ENCODE measurements at regions not wholly inside any gene's neighbourhood (a gene's known extent, or its start where the extent isn't known, plus 50 kb on each side); places are given as distances from the start of the nearest gene placed in this dataset.

GRCh38 chr18:38250971-38251370, 685.4 kb upstream of the CELF4 start (continued):
- TF ChIP-seq, protein P1, sequence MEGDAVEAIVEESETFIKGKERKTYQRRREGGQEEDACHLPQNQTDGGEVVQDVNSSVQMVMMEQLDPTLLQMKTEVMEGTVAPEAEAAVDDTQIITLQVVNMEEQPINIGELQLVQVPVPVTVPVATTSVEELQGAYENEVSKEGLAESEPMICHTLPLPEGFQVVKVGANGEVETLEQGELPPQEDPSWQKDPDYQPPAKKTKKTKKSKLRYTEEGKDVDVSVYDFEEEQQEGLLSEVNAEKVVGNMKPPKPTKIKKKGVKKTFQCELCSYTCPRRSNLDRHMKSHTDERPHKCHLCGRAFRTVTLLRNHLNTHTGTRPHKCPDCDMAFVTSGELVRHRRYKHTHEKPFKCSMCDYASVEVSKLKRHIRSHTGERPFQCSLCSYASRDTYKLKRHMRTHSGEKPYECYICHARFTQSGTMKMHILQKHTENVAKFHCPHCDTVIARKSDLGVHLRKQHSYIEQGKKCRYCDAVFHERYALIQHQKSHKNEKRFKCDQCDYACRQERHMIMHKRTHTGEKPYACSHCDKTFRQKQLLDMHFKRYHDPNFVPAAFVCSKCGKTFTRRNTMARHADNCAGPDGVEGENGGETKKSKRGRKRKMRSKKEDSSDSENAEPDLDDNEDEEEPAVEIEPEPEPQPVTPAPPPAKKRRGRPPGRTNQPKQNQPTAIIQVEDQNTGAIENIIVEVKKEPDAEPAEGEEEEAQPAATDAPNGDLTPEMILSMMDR (conservative IDR thresholded peaks at IDR 0.05; ENCODE audit: low read depth in 2 of 2) = no peak
- TF ChIP-seq CREB1 (CRISPR knock-in tag; IDR thresholded peaks at IDR 0.05; ENCODE audit: low read depth) (no peak), POLR2AphosphoS5 (IDR thresholded peaks at IDR 0.05; ENCODE audit: low read depth) (no peak), ZNF331 (CRISPR knock-in tag; IDR thresholded peaks at IDR 0.05; ENCODE audit: low read depth) (no peak)

DNA sequence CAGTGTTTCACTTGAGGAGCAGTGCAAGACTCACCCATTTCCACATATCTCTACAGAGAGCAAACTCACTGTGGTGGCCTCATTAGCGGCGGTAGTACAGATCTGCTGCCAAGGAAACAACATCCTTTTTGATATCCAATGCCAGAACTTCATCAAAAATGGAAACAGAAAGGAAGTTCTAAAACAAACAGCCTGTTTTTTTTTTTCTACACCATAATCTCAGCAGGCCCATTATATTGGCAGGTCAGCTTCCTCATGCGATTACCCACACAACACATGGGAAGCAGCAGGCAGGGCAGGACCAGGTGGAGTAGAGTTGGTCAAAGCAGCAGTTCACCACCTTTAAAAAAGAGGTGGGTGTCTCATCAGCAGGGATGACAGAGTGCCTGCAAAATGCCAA, 678.9 kb upstream of the CELF4 start:
- no peaks in the 10 kb centered on the region for H3K79me2 ChIP-seq (replicated peaks; ENCODE audit: insufficient read depth)
- no peak for ATAC-seq
- TF ChIP-seq, protein P1 (conservative IDR thresholded peaks at IDR 0.05; ENCODE audit: low read depth in 2 of 2) = no peak
- TF ChIP-seq JUNB (IDR thresholded peaks at IDR 0.05; ENCODE audit: unreplicated experiment) (no peak), STAT1 (IDR thresholded peaks at IDR 0.05; ENCODE audit: unreplicated experiment) (no peak)
- H2AFZ ChIP-seq = no peak overlapping the region
- H4K20me1 ChIP-seq (replicated peaks; ENCODE audit: insufficient read depth) = no peaks in the 10 kb centered on the region
- no peaks in the 10 kb centered on the region for H3K9me2 ChIP-seq (ENCODE audit: insufficient read depth)
- no peak overlapping the region for H3K27ac ChIP-seq (ENCODE audit: low read depth)
- H3K27me3 ChIP-seq (ENCODE audit: insufficient read depth) = no peaks in the 10 kb centered on the region
- Mint-ChIP-seq H3K9me3 (no peaks in the 10 kb centered on the region), H3K4me3 (no peak overlapping the region), H3K27me3 (ENCODE audit: insufficient read depth, low read depth, poor library complexity) (peaks cover 4% of the 10 kb centered on the region), H3K4me1 (no peaks in the 10 kb centered on the region), H3K36me3 (ENCODE audit: low read depth) (no peaks in the 10 kb centered on the region), H3K27ac (no peak overlapping the region)
- no peak for DNase-seq (ENCODE audit: low spot score)
- no peaks in the 10 kb centered on the region for H3F3A ChIP-seq (replicated peaks; ENCODE audit: low read depth)
- no peaks in the 10 kb centered on the region for H3K36me3 ChIP-seq (ENCODE audit: insufficient read depth)
- no peaks in the 10 kb centered on the region for H3K4me1 ChIP-seq (ENCODE audit: insufficient read depth)
- no peak overlapping the region for H3K4me2 ChIP-seq
- H3K4me3 ChIP-seq = no peak overlapping the region

DNA sequence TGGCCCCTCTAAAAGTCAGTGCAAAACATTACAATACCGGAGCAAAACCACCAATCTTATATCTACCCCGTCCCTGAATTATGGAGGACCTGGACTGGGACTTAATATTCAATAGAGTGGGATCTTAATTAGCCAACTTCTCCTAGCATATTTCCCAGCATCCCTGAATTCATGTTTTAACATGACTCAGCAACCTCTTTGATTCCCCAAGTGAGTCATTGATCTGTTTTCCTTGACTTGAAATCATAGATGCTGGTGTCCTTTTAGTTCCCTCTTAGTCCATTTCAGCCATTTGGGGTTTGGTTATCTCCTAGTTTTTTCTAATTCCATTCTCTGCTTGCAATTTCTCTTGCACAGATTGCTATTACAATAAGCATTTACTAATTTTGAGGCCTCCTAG, 677.7 kb upstream of the CELF4 start:
- no peak overlapping the region for H3K27ac ChIP-seq (ENCODE audit: low read depth)
- Mint-ChIP-seq H3K9me3 (no peaks in the 10 kb centered on the region), H3K4me3 (no peak overlapping the region), H3K27ac (no peak overlapping the region), H3K27me3 (ENCODE audit: insufficient read depth, low read depth, poor library complexity) (peaks cover 6% of the 10 kb centered on the region), H3K4me1 (no peaks in the 10 kb centered on the region), H3K36me3 (ENCODE audit: low read depth) (no peaks in the 10 kb centered on the region)
- H3K4me2 ChIP-seq = no peak overlapping the region
- H3F3A ChIP-seq (replicated peaks; ENCODE audit: low read depth) = no peaks in the 10 kb centered on the region
- H3K4me3 ChIP-seq = no peak overlapping the region
- H3K79me2 ChIP-seq (replicated peaks; ENCODE audit: insufficient read depth) = no peaks in the 10 kb centered on the region
- no peaks in the 10 kb centered on the region for H3K4me1 ChIP-seq (ENCODE audit: insufficient read depth)
- TF ChIP-seq JUNB (IDR thresholded peaks at IDR 0.05; ENCODE audit: unreplicated experiment) = no peak
- no peak for TF ChIP-seq ZNF331 (CRISPR knock-in tag; IDR thresholded peaks at IDR 0.05; ENCODE audit: low read depth)
- TF ChIP-seq, protein P2, sequence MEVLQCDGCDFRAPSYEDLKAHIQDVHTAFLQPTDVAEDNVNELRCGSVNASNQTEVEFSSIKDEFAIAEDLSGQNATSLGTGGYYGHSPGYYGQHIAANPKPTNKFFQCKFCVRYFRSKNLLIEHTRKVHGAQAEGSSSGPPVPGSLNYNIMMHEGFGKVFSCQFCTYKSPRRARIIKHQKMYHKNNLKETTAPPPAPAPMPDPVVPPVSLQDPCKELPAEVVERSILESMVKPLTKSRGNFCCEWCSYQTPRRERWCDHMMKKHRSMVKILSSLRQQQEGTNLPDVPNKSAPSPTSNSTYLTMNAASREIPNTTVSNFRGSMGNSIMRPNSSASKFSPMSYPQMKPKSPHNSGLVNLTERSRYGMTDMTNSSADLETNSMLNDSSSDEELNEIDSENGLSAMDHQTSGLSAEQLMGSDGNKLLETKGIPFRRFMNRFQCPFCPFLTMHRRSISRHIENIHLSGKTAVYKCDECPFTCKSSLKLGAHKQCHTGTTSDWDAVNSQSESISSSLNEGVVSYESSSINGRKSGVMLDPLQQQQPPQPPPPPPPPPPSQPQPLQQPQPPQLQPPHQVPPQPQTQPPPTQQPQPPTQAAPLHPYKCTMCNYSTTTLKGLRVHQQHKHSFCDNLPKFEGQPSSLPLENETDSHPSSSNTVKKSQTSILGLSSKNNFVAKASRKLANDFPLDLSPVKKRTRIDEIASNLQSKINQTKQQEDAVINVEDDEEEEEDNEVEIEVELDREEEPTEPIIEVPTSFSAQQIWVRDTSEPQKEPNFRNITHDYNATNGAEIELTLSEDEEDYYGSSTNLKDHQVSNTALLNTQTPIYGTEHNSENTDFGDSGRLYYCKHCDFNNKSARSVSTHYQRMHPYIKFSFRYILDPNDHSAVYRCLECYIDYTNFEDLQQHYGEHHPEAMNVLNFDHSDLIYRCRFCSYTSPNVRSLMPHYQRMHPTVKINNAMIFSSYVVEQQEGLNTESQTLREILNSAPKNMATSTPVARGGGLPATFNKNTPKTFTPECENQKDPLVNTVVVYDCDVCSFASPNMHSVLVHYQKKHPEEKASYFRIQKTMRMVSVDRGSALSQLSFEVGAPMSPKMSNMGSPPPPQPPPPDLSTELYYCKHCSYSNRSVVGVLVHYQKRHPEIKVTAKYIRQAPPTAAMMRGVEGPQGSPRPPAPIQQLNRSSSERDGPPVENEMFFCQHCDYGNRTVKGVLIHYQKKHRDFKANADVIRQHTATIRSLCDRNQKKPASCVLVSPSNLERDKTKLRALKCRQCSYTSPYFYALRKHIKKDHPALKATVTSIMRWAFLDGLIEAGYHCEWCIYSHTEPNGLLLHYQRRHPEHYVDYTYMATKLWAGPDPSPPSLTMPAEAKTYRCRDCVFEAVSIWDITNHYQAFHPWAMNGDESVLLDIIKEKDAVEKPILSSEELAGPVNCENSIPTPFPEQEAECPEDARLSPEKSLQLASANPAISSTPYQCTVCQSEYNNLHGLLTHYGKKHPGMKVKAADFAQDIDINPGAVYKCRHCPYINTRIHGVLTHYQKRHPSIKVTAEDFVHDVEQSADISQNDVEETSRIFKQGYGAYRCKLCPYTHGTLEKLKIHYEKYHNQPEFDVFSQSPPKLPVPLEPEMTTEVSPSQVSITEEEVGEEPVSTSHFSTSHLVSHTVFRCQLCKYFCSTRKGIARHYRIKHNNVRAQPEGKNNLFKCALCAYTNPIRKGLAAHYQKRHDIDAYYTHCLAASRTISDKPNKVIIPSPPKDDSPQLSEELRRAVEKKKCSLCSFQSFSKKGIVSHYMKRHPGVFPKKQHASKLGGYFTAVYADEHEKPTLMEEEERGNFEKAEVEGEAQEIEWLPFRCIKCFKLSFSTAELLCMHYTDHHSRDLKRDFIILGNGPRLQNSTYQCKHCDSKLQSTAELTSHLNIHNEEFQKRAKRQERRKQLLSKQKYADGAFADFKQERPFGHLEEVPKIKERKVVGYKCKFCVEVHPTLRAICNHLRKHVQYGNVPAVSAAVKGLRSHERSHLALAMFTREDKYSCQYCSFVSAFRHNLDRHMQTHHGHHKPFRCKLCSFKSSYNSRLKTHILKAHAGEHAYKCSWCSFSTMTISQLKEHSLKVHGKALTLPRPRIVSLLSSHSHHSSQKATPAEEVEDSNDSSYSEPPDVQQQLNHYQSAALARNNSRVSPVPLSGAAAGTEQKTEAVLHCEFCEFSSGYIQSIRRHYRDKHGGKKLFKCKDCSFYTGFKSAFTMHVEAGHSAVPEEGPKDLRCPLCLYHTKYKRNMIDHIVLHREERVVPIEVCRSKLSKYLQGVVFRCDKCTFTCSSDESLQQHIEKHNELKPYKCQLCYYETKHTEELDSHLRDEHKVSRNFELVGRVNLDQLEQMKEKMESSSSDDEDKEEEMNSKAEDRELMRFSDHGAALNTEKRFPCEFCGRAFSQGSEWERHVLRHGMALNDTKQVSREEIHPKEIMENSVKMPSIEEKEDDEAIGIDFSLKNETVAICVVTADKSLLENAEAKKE (CRISPR knock-in tag; IDR thresholded peaks at IDR 0.05) = no peak
- TF ChIP-seq CREB1 (CRISPR knock-in tag; IDR thresholded peaks at IDR 0.05; ENCODE audit: low read depth) = no peak
- no peak for ATAC-seq
- H4K20me1 ChIP-seq (replicated peaks; ENCODE audit: insufficient read depth) = no peaks in the 10 kb centered on the region
- no peak for DNase-seq (ENCODE audit: low spot score)
- H3K36me3 ChIP-seq (ENCODE audit: insufficient read depth) = no peaks in the 10 kb centered on the region
- no peaks in the 10 kb centered on the region for H3K27me3 ChIP-seq (ENCODE audit: insufficient read depth)
- no peak overlapping the region for H2AFZ ChIP-seq
- H3K9me2 ChIP-seq (ENCODE audit: insufficient read depth) = no peaks in the 10 kb centered on the region

All from GM23338 (cell line).